ENCODE measurements at regions not wholly inside any gene's neighbourhood (a gene's known extent, or its start where the extent isn't known, plus 50 kb on each side); places are given as distances from the start of the nearest gene placed in this dataset.
"Not testable (repeated sequence)": the region's sequence is repeated elsewhere in the genome, so short reads cannot be mapped to it uniquely, and the experiment has no call there.

- no peaks in the 10 kb centered on the region for H3K4me1 ChIP-seq (ENCODE audit: low read depth)
- intact Hi-C loops (cut with DNase I, micrococcal nuclease) = no loop called here
- ATAC-seq = no peak
- H3K4me3 ChIP-seq = no peak overlapping the region
- no peak for DNase-seq
- no peaks in the 10 kb centered on the region for H3K9me3 ChIP-seq
- H3K36me3 ChIP-seq (ENCODE audit: low read depth) = no peaks in the 10 kb centered on the region
- TF ChIP-seq CTCF (IDR thresholded peaks at IDR 0.05) = no peak
Observed at GRCh38 chr2:114286438-114286837, 156.0 kb upstream of the DPP10 start.

- intact Hi-C loops (cut with DNase I, micrococcal nuclease) = no loop called here
- no peak overlapping the region for H3K4me3 ChIP-seq
Observed at GRCh38 chr2:114293355-114293754, 149.1 kb upstream of the DPP10 start.

DNA sequence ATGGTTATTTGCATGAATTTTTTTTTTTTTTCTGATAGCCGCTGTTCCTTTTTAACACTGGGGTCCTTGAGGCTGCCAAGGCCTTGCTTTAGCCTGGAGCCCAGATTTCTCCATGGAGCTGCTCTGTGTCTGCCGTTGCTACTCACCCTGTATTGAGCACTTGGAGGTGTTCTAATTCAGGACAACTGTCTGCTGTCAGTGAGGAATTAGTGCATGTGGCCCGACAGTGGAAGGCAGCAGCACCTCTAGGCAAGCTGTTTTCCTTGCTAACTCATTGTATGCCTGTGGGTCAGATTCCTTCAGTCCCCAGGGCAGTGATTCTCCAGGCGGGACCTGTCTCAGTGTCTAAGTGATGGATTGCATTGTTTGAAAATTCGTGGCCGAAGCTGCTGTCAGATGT lies 147.7 kb upstream of the DPP10 start:
- H3K4me3 ChIP-seq = no peak overlapping the region
- no peak for DNase-seq
- intact Hi-C loops (cut with DNase I, micrococcal nuclease) = no loop called here
- H3K9me3 ChIP-seq = no peaks in the 10 kb centered on the region
- H3K36me3 ChIP-seq (ENCODE audit: low read depth) = no peaks in the 10 kb centered on the region
- ATAC-seq = no peak
- no peaks in the 10 kb centered on the region for H3K4me1 ChIP-seq (ENCODE audit: low read depth)
- TF ChIP-seq CTCF (IDR thresholded peaks at IDR 0.05) = no peak

More at GRCh38 chr2:114293355-114293754, 149.1 kb upstream of the DPP10 start:
- Histone ChIP-seq H3K9me3 (no peaks in the 10 kb centered on the region), H3K4me1 (ENCODE audit: low read depth) (no peaks in the 10 kb centered on the region), H3K36me3 (ENCODE audit: low read depth) (no peaks in the 10 kb centered on the region)
- TF ChIP-seq CTCF (IDR thresholded peaks at IDR 0.05) = no peak
- ATAC-seq = no peak
- no peak for DNase-seq

DNA sequence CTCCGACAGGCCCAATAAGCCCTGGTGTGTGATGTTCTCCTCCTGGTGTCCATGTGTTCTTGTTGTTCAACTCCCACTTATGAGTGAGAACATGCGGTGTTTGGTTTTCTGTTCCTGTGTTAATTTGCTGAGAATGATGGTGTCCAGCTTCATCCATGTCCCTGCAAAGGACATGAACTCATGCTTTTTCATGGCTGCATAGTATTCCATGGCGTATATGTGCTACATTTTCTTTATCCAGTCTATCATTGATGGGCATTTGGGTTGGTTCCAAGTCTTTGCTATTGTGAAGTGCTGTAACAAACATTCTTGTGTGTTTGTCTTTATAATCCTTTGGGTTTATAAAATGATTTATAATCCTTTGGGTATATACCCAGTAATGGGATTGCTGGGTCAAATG lies 142.1 kb upstream of the DPP10 start:
- intact Hi-C loops (cut with DNase I, micrococcal nuclease); ATAC-seq; H3K4me1 ChIP-seq (ENCODE audit: low read depth): not testable (repeated sequence)

DNA sequence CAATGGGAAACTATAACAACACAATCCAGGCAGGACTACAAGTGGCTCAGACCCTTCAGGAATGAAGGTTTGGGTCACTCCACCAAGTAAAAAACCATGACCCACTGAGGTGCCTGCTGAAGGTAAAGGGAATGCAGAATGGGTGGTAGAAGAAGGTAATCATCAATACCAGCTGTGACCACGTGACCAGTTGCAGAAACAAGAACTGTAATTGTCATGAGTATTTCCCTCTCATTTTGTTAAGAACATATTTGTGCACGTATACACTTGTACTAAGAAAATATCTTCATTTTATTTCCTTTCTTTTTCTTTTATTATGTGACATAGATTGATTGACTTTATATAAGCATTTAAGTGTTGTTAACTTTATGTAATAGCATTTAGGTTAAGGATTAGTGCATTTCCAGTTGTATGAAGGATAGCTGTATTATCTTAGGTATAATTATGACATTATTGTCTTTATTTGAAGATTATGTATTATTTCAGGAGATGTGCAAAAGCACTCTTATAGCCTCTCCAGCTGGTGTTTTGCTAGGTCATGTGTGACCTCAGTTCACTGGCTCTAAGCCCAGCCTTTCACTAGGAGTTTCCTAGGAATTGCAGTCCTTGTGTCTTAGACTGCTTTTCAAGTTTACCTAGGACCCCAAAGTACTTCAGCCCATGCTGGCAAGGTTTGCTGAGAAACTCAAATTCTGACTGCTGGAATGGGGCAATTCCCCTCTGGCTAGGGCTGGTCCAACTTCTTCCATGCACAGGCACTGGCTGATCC lies 125.7 kb upstream of the DPP10 start:
- H3K4me1 ChIP-seq (ENCODE audit: low read depth) = no peaks in the 10 kb centered on the region
- DNase-seq (no peak), ATAC-seq (no peak)
- intact Hi-C loops (cut with DNase I, micrococcal nuclease) = no loop called here
- TF ChIP-seq CTCF (IDR thresholded peaks at IDR 0.05) = no peak
- no peaks in the 10 kb centered on the region for H3K36me3 ChIP-seq (ENCODE audit: low read depth)
- H3K9me3 ChIP-seq = no peaks in the 10 kb centered on the region
- no peak overlapping the region for H3K4me3 ChIP-seq

More for the DNA sequence above, 142.1 kb upstream of the DPP10 start:
- not testable (repeated sequence) for DNase-seq; H3K9me3 ChIP-seq; H3K36me3 ChIP-seq (ENCODE audit: low read depth); H3K4me3 ChIP-seq

GRCh38 chr2:114330594-114330993 lies 111.8 kb upstream of the DPP10 start:
- no peak for TF ChIP-seq CTCF (IDR thresholded peaks at IDR 0.05)
- Histone ChIP-seq H3K4me1 (ENCODE audit: low read depth) (no peaks in the 10 kb centered on the region), H3K9me3 (no peaks in the 10 kb centered on the region), H3K36me3 (ENCODE audit: low read depth) (no peaks in the 10 kb centered on the region), H3K4me3 (no peak overlapping the region)
- DNase-seq (no peak), ATAC-seq (no peak)
- intact Hi-C loops (cut with DNase I, micrococcal nuclease) = no loop called here
